ENCODE measurements at regions not wholly inside any gene's neighbourhood (a gene's known extent, or its start where the extent isn't known, plus 50 kb on each side); places are given as distances from the start of the nearest gene placed in this dataset.

DNA sequence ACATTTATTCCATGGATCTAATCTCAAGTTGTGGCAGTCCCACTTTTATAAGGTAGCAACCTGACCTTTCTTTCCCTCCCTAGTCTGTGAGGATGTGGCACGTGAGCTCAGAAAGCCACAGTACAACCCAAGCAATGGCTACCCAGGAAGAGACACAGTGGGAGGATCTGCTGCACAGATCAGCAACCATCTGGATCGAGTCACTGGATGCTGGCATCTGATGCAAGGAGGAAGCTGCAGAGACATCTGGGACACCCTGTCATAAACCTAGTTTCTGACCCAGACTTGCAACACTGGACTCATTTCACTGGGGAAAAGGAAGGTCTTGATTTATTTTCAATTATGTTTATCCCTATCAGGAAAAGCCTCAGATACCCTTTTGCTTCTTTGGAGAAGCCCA, 327.1 kb downstream of the PAPSS1 start:
- Histone ChIP-seq H2AFZ (peak overlapping the region; percentile 31), H3K27me3 (no peaks in the 10 kb centered on the region), H3K79me2 (no peaks in the 10 kb centered on the region), H3K4me1 (ENCODE audit: insufficient read depth) (peaks cover 6% of the 10 kb centered on the region), H3K4me2 (peak overlapping the region; percentile 51), H3K9me2 (replicated peaks; ENCODE audit: insufficient read depth) (no peaks in the 10 kb centered on the region), H4K20me1 (ENCODE audit: insufficient read depth, poor library complexity, severe bottlenecking) (no peaks in the 10 kb centered on the region), H3K9me3 (ENCODE audit: low read depth) (no peaks in the 10 kb centered on the region), H3K4me3 (no peak overlapping the region), H3K36me3 (replicated peaks; ENCODE audit: insufficient read depth, low read depth) (no peaks in the 10 kb centered on the region), H3K27ac (peak overlapping the region; percentile 58)
- 52% methylated on average over 2 of the region's 2 CpGs for WGBS (ENCODE audit: low lambda C conversion rate, missing lambda C conversion rate)
- DNase-seq (ENCODE audit: low spot score): peak; percentile 11
- TF ChIP-seq, protein P1, sequence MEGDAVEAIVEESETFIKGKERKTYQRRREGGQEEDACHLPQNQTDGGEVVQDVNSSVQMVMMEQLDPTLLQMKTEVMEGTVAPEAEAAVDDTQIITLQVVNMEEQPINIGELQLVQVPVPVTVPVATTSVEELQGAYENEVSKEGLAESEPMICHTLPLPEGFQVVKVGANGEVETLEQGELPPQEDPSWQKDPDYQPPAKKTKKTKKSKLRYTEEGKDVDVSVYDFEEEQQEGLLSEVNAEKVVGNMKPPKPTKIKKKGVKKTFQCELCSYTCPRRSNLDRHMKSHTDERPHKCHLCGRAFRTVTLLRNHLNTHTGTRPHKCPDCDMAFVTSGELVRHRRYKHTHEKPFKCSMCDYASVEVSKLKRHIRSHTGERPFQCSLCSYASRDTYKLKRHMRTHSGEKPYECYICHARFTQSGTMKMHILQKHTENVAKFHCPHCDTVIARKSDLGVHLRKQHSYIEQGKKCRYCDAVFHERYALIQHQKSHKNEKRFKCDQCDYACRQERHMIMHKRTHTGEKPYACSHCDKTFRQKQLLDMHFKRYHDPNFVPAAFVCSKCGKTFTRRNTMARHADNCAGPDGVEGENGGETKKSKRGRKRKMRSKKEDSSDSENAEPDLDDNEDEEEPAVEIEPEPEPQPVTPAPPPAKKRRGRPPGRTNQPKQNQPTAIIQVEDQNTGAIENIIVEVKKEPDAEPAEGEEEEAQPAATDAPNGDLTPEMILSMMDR (IDR thresholded peaks at IDR 0.05; ENCODE audit: poor library complexity): no peak
- no peak for TF ChIP-seq EZH2phosphoT487 (IDR thresholded peaks at IDR 0.05; ENCODE audit: low read depth, severe bottlenecking, unreplicated experiment)
- TF ChIP-seq EZH2 (IDR thresholded peaks at IDR 0.05; ENCODE audit: borderline replicate concordance): no peak

DNA sequence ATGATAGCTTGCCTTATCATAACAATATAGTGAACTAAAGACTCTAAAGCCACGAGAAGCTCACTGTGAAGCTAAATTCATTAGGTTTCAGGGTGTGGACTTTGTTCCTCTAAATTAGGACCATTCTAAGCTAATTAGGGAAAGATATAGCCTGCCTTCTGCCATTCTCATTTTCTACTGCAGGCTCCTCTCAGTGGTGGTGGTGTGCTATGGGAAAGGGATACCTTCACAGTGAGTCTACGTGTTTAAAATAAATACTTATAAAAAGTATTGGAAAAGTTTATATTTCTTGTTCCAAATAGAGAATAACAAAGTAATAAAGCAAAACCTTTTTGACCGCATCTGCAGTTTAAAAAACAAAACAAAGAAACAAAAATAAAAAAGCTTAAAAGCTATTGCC, 327.7 kb downstream of the PAPSS1 start:
- H3K4me1 ChIP-seq (ENCODE audit: insufficient read depth): peaks cover 6% of the 10 kb centered on the region
- no peak overlapping the region for H3K4me3 ChIP-seq
- H3K9me2 ChIP-seq (replicated peaks; ENCODE audit: insufficient read depth): no peaks in the 10 kb centered on the region
- no peak for TF ChIP-seq EZH2 (IDR thresholded peaks at IDR 0.05; ENCODE audit: borderline replicate concordance)
- 60% methylated on average over 3 of the region's 3 CpGs for WGBS (ENCODE audit: low lambda C conversion rate, missing lambda C conversion rate)
- H3K27ac ChIP-seq: peak overlapping the region; percentile 58
- no peak for DNase-seq (ENCODE audit: low spot score)
- H3K79me2 ChIP-seq: no peaks in the 10 kb centered on the region
- no peaks in the 10 kb centered on the region for H4K20me1 ChIP-seq (ENCODE audit: insufficient read depth, poor library complexity, severe bottlenecking)
- H3K27me3 ChIP-seq: no peaks in the 10 kb centered on the region
- peak overlapping the region; percentile 31 for H2AFZ ChIP-seq
- no peaks in the 10 kb centered on the region for H3K36me3 ChIP-seq (replicated peaks; ENCODE audit: insufficient read depth, low read depth)
- H3K4me2 ChIP-seq: peak overlapping the region; percentile 51
- H3K9me3 ChIP-seq (ENCODE audit: low read depth): no peaks in the 10 kb centered on the region

DNA sequence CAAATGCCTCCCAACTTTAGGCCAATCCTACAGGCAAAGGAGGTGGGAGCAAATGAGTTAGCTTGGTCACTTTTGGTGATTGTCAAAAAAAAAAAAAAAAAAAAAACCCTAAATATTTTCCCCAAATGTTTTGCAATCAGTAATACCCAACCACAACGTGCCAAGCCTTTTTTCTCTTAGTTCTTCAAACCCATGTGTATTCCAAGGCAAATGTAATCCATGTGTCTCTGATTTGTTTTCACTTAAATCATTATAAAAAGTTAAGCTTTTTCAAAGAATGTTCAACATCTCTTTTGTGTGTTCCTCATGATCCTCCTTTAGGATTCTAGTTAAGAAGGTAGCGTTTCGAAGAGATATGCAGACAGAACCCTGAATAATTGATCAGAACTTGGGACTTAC, 328.4 kb downstream of the PAPSS1 start:
- Histone ChIP-seq H3K27me3 (no peaks in the 10 kb centered on the region), H3K9me3 (ENCODE audit: low read depth) (no peaks in the 10 kb centered on the region), H3K36me3 (replicated peaks; ENCODE audit: insufficient read depth, low read depth) (no peaks in the 10 kb centered on the region), H3K9me2 (replicated peaks; ENCODE audit: insufficient read depth) (no peaks in the 10 kb centered on the region), H3K4me2 (no peak overlapping the region), H3K4me3 (no peak overlapping the region), H3K27ac (peak overlapping the region; percentile 58), H3K79me2 (no peaks in the 10 kb centered on the region), H4K20me1 (ENCODE audit: insufficient read depth, poor library complexity, severe bottlenecking) (no peaks in the 10 kb centered on the region), H3K4me1 (ENCODE audit: insufficient read depth) (peaks cover 6% of the 10 kb centered on the region), H2AFZ (no peak overlapping the region)
- no peak for TF ChIP-seq EZH2 (IDR thresholded peaks at IDR 0.05; ENCODE audit: borderline replicate concordance)
- TF ChIP-seq, protein P1 (IDR thresholded peaks at IDR 0.05; ENCODE audit: poor library complexity): no peak
- 89% methylated on average over 3 of the region's 3 CpGs for WGBS (ENCODE audit: low lambda C conversion rate, missing lambda C conversion rate)
- DNase-seq (ENCODE audit: low spot score): no peak

DNA sequence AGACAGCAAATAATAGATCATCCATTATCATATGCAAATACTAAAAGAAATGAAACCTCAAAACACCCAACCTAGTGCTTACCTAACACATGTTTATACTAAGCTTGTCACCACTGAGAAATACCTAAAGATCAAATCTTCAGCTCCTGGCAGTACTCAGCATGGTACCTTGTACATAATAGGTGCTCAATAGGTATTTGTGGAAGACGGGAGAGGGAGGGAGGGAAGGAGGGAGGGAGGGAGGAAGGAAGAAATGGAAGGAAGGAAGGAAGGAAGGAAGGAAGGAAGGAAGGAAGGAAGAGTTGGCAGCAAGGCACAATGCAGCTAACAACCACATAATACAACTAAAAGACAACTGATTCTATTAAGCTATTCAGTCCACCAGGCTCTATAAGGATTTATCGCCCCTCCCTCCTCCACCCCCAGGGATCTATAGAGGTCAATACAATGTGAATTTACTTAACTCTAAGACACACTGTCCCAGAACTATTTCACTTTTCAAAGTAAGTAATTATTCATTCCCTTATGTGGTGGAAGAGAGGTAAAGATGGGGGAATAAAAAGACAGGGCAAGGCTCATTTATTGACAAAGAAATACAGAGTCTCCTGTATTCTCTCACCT, 328.9 kb downstream of the PAPSS1 start:
- Histone ChIP-seq H3K9me3 (ENCODE audit: low read depth) (no peaks in the 10 kb centered on the region), H4K20me1 (ENCODE audit: insufficient read depth, poor library complexity, severe bottlenecking) (no peaks in the 10 kb centered on the region), H3K36me3 (replicated peaks; ENCODE audit: insufficient read depth, low read depth) (no peaks in the 10 kb centered on the region), H3K27me3 (no peaks in the 10 kb centered on the region), H3K4me1 (ENCODE audit: insufficient read depth) (peaks cover 6% of the 10 kb centered on the region), H3K79me2 (no peaks in the 10 kb centered on the region), H3K4me3 (no peak overlapping the region), H3K9me2 (replicated peaks; ENCODE audit: insufficient read depth) (no peaks in the 10 kb centered on the region), H3K4me2 (no peak overlapping the region), H2AFZ (no peak overlapping the region), H3K27ac (no peak overlapping the region)
- no peak for DNase-seq (ENCODE audit: low spot score)
- TF ChIP-seq EZH2 (IDR thresholded peaks at IDR 0.05; ENCODE audit: borderline replicate concordance) (no peak), EZH2phosphoT487 (IDR thresholded peaks at IDR 0.05; ENCODE audit: low read depth, severe bottlenecking, unreplicated experiment) (no peak)
- TF ChIP-seq, protein P1 (IDR thresholded peaks at IDR 0.05; ENCODE audit: poor library complexity): no peak
- 62% methylated on average over 2 of the region's 2 CpGs for WGBS (ENCODE audit: low lambda C conversion rate, missing lambda C conversion rate)

Measured in hepatocyte (in vitro differentiated cells).